Mesodermal cell (in vitro differentiated cells): ENCODE measurements at regions not wholly inside any gene's neighbourhood (a gene's known extent, or its start where the extent isn't known, plus 50 kb on each side); places are given as distances from the start of the nearest gene placed in this dataset.
"Not testable (repeated sequence)": the region's sequence is repeated elsewhere in the genome, so short reads cannot be mapped to it uniquely, and the experiment has no call there.

Source experiments
- H3K27ac ChIP-seq: 2 replicates; pipeline ENCODE4 v1.7.0; 2013; ENCODE audit warnings: mild to moderate bottlenecking, low read depth, low read length, moderate library complexity; ENCODE audit not compliant: severe bottlenecking
- H3K36me3 ChIP-seq: 2 replicates; pipeline ENCODE4 v1.7.1; 2013; ENCODE audit warnings: mild to moderate bottlenecking, low read length, moderate library complexity; ENCODE audit not compliant: control insufficient read depth, insufficient read depth
- H3K4me1 ChIP-seq: one replicate; pipeline ENCODE4 v1.7.1; 2013; ENCODE audit warnings: mild to moderate bottlenecking, low read length; ENCODE audit not compliant: insufficient read depth, control insufficient read depth, poor library complexity, severe bottlenecking
- H3K4me3 ChIP-seq: 2 replicates; pipeline ENCODE4 v1.7.0; 2013; ENCODE audit warnings: low read length, control low read depth, mild to moderate bottlenecking; ENCODE audit not compliant: insufficient read depth, poor library complexity, severe bottlenecking; ENCODE audit errors: extremely low read depth
- H3K9me3 ChIP-seq: 2 replicates; pipeline ENCODE4 v1.7.1; 2013; ENCODE audit warnings: mild to moderate bottlenecking, low read length, moderate library complexity; ENCODE audit not compliant: control insufficient read depth
- WGBS, 2 experiments: methylation state at CpG; one replicate each; pipeline ENCODE4 v1.1.5; 2013; ENCODE audit warnings: missing lambda C conversion rate in 2 of 2; ENCODE audit not compliant: insufficient coverage in 2 of 2; 5-methylcytosine and 5-hydroxymethylcytosine counted together

GRCh38 chr5:27836704-27837103 is 798.3 kb upstream of the CDH9 start:
- H3K27ac ChIP-seq, H3K9me3 ChIP-seq, H3K36me3 ChIP-seq, H3K4me1 ChIP-seq, H3K4me3 ChIP-seq: not testable (repeated sequence)
- 86 to 91% methylated on average over 9 to 14 of the region's 21 CpGs for WGBS, 2 experiments

GRCh38 chr5:27832886-27833285 is 794.5 kb upstream of the CDH9 start:
- no peak overlapping the region for H3K4me3 ChIP-seq
- 50 to 83% methylated on average over 1 of the region's 1 CpG for WGBS, 2 experiments
- no peak overlapping the region for H3K27ac ChIP-seq
- no peaks in the 10 kb centered on the region for H3K36me3 ChIP-seq
- H3K9me3 ChIP-seq = no peaks in the 10 kb centered on the region
- no peaks in the 10 kb centered on the region for H3K4me1 ChIP-seq

GRCh38 chr5:27830546-27830945 is 792.2 kb upstream of the CDH9 start:
- Histone ChIP-seq H3K9me3 (no peaks in the 10 kb centered on the region), H3K36me3 (no peaks in the 10 kb centered on the region), H3K4me3 (no peak overlapping the region), H3K27ac (peak overlapping the region; percentile 37), H3K4me1 (no peaks in the 10 kb centered on the region)
- no CpG with 5 or more reads among the region's 2 CpGs for WGBS, 2 experiments

- WGBS, 2 experiments = 75% methylated on average over 2 of the region's 2 CpGs; no CpG with 5 or more reads in 1 of the 2 experiments
- Histone ChIP-seq H3K4me3 (no peak overlapping the region), H3K9me3 (no peaks in the 10 kb centered on the region), H3K27ac (no peak overlapping the region), H3K4me1 (no peaks in the 10 kb centered on the region), H3K36me3 (no peaks in the 10 kb centered on the region)
Observed at GRCh38 chr5:27821681-27822080, 783.3 kb upstream of the CDH9 start.

GRCh38 chr5:27818888-27819287 is 780.5 kb upstream of the CDH9 start:
- Histone ChIP-seq H3K27ac (no peak overlapping the region), H3K9me3 (no peaks in the 10 kb centered on the region), H3K36me3 (no peaks in the 10 kb centered on the region), H3K4me1 (no peaks in the 10 kb centered on the region), H3K4me3 (no peak overlapping the region)
- WGBS, 2 experiments = no CpG with 5 or more reads among the region's 1 CpG

- H3K36me3 ChIP-seq = no peaks in the 10 kb centered on the region
Observed at GRCh38 chr5:27814983-27815382, 776.6 kb upstream of the CDH9 start.

GRCh38 chr5:27814286-27814685 is 775.9 kb upstream of the CDH9 start:
- H3K27ac ChIP-seq = no peak overlapping the region
- H3K4me3 ChIP-seq = no peak overlapping the region
- no CpG with 5 or more reads among the region's 1 CpG for WGBS, 2 experiments
- no peaks in the 10 kb centered on the region for H3K9me3 ChIP-seq
- no peaks in the 10 kb centered on the region for H3K36me3 ChIP-seq
- no peaks in the 10 kb centered on the region for H3K4me1 ChIP-seq

More at GRCh38 chr5:27814983-27815382, 776.6 kb upstream of the CDH9 start:
- WGBS, 2 experiments = no CpG with 5 or more reads among the region's 1 CpG
- Histone ChIP-seq H3K9me3 (no peaks in the 10 kb centered on the region), H3K4me3 (no peak overlapping the region), H3K27ac (no peak overlapping the region), H3K4me1 (no peaks in the 10 kb centered on the region)

GRCh38 chr5:27810458-27810857 is 772.1 kb upstream of the CDH9 start:
- Histone ChIP-seq H3K4me1 (no peaks in the 10 kb centered on the region), H3K36me3 (no peaks in the 10 kb centered on the region), H3K9me3 (no peaks in the 10 kb centered on the region), H3K4me3 (no peak overlapping the region), H3K27ac (no peak overlapping the region)
- 90% methylated on average over 2 of the region's 5 CpGs; no CpG with 5 or more reads in 1 of the 2 experiments for WGBS, 2 experiments

GRCh38 chr5:27797220-27797619 is 758.8 kb upstream of the CDH9 start:
- no peaks in the 10 kb centered on the region for H3K36me3 ChIP-seq
- WGBS, 2 experiments = 89% methylated on average over 1 of the region's 1 CpG
- no peaks in the 10 kb centered on the region for H3K9me3 ChIP-seq
- H3K4me3 ChIP-seq = no peak overlapping the region
- no peaks in the 10 kb centered on the region for H3K4me1 ChIP-seq
- H3K27ac ChIP-seq = no peak overlapping the region

GRCh38 chr5:27788184-27788583 is 749.8 kb upstream of the CDH9 start:
- Histone ChIP-seq H3K9me3 (no peaks in the 10 kb centered on the region), H3K4me1 (no peaks in the 10 kb centered on the region), H3K27ac (no peak overlapping the region), H3K36me3 (no peaks in the 10 kb centered on the region), H3K4me3 (no peak overlapping the region)
- WGBS, 2 experiments = 90 to 93% methylated on average over 1 of the region's 2 CpGs

GRCh38 chr5:27784317-27784716 is 745.9 kb upstream of the CDH9 start:
- Histone ChIP-seq H3K4me1 (no peaks in the 10 kb centered on the region), H3K9me3 (no peaks in the 10 kb centered on the region), H3K36me3 (no peaks in the 10 kb centered on the region), H3K4me3 (no peak overlapping the region), H3K27ac (no peak overlapping the region)
- no CpG with 5 or more reads among the region's 1 CpG for WGBS, 2 experiments
